IgD-negative memory B cell (primary cell): ENCODE measurements at regions not wholly inside any gene's neighbourhood (a gene's known extent, or its start where the extent isn't known, plus 50 kb on each side); places are given as distances from the start of the nearest gene placed in this dataset.

ENCODE experiments used
- H3K27ac Mint-ChIP-seq, 3 donors: one replicate each; pipeline ENCODE4 v1.8.0; 2020 to 2022; ENCODE audit warnings: mild to moderate bottlenecking in 3 of 3, mixed read lengths in 3 of 3, moderate library complexity in 1 of 3
- H3K27me3 Mint-ChIP-seq: one replicate; pipeline ENCODE4 v1.8.0; 2021; ENCODE audit warnings: mixed read lengths
- H3K36me3 Mint-ChIP-seq: one replicate; pipeline ENCODE4 v1.8.0; 2020; ENCODE audit warnings: mild to moderate bottlenecking, mixed read lengths
- H3K4me1 Mint-ChIP-seq, 3 donors: one replicate each; pipeline ENCODE4 v1.8.0; 2020 to 2022; ENCODE audit warnings: mixed read lengths in 3 of 3, mild to moderate bottlenecking in 1 of 3
- H3K4me3 Mint-ChIP-seq, 4 donors: one replicate each; pipeline ENCODE4 v1.8.0; 2020 to 2022; ENCODE audit warnings: mild to moderate bottlenecking in 4 of 4, mixed read lengths in 4 of 4, moderate library complexity in 3 of 4
- H3K9me3 Mint-ChIP-seq, 3 donors: one replicate each; pipeline ENCODE4 v1.8.0; 2020 to 2021; ENCODE audit warnings: mixed read lengths in 3 of 3, mild to moderate bottlenecking in 1 of 3

DNA sequence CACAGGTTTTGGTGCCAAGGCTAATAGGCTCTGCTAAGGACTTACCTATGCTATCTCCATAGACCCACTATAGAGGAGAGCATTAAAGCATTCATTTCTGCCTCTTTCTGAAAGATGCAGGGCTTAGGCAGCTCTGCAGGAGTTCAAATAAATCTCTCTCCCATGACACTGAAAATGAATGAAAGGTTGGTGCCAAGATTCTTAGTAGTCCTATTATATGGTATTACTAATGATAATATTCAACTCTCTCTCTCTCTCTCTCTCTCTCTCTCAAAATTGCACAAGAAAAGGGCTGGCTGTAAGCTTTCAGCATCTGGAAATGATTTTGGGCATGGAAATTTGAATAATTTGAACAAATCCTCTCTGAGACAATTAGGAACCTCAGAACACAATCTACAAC lies 433.7 kb downstream of the MBD2 start:
- no peaks in the 10 kb centered on the region for H3K4me1 Mint-ChIP-seq
- H3K36me3 Mint-ChIP-seq: no peaks in the 10 kb centered on the region
- H3K27ac Mint-ChIP-seq: no peak overlapping the region
- H3K9me3 Mint-ChIP-seq: peaks cover 0 to 10% (median 1%) of the 10 kb centered on the region in 3 donors
- H3K27me3 Mint-ChIP-seq: no peaks in the 10 kb centered on the region
- no peak overlapping the region for H3K4me3 Mint-ChIP-seq

DNA sequence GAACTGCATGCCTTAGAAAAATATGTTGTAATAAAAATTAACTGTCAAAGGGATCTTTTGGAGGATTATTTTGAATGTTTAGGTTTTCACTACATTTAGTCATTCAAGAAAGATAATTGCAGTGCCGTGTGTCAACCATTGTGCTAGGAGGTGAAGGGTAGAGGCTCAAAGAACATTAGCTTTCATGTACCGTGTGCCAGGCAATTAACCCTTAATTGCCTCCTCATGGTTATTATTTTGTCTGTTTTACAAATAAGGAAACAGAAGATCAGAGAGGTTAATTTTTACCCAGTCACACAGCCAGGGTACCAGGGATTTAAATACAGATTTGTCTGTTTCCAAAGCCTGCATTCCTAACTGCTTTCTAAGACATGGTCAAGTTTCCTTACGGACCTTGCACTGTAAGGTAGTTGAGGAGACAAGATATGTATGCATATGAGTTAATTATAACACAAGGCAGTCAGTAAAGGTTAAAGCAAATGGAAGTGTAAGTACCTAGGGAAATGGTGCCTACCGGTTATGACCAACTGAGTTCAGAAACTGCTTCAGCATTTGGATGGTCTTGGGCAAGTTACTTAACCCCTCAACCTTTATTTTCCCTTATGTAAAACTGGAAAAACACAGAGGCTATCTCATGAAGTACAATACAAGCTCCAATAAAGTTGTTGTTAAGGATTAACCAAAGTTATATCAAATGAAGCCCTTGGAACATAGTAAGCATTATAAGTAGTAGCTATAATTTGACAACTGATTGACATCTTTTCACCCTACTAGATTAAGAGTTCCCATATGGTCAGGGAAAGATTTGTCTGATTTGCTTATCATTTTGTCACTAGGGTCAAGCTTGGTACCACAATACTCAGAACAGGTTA lies 434.9 kb downstream of the MBD2 start:
- Mint-ChIP-seq H3K27ac (no peak overlapping the region), H3K36me3 (no peaks in the 10 kb centered on the region), H3K9me3 (peaks cover 0 to 5% (median 0%) of the 10 kb centered on the region in 3 donors), H3K4me1 (no peaks in the 10 kb centered on the region), H3K4me3 (no peak overlapping the region), H3K27me3 (no peaks in the 10 kb centered on the region)

DNA sequence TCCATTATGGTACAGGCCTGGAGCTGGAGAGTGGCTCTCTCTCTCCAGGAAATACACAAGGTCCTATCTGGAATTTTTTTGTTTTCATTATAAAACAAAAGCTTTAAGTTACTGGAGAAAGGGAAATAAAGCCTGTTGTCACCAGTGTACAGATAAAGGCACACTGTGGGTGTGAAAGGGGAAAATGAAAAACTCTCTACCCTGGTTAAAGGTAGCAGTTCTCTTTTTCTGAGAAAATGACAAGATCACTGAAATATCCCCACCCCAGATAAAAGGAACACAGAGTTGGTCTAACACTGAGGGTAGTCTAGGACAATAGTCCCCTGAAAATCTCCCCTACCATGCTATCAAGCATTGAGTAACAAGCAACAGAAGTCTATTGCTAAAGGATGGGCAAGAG lies 438.7 kb downstream of the MBD2 start:
- no peaks in the 10 kb centered on the region for H3K27me3 Mint-ChIP-seq

DNA sequence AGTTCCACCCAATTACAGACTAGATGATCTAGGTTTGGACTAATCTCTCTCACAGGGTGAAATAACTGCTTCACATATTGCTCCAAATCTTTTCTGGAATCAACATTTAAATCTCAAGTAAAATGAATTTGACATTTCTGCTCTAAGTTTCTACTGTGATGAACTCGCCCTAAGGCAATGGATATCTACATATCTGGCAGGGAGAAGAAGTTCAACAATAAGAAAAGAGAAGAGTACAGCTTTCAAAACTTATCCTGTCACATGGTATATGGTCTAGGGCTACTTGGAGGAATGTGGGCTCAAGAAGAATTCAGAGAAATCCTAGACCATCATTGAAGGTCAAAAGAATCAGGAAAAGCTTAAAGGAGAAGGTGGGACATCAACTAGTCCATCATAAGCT lies 440.2 kb downstream of the MBD2 start:
- no peak overlapping the region for H3K4me3 Mint-ChIP-seq
- no peak overlapping the region for H3K27ac Mint-ChIP-seq
- H3K36me3 Mint-ChIP-seq: peaks cover 2% of the 10 kb centered on the region
- H3K27me3 Mint-ChIP-seq: no peaks in the 10 kb centered on the region
- H3K9me3 Mint-ChIP-seq: peaks cover 0 to 3% (median 0%) of the 10 kb centered on the region in 3 donors
- no peaks in the 10 kb centered on the region for H3K4me1 Mint-ChIP-seq

More for the DNA sequence above, 438.7 kb downstream of the MBD2 start:
- Mint-ChIP-seq H3K27ac (no peak overlapping the region), H3K4me1 (no peaks in the 10 kb centered on the region), H3K4me3 (no peak overlapping the region), H3K36me3 (no peaks in the 10 kb centered on the region), H3K9me3 (peaks cover 0 to 5% (median 0%) of the 10 kb centered on the region in 3 donors)

DNA sequence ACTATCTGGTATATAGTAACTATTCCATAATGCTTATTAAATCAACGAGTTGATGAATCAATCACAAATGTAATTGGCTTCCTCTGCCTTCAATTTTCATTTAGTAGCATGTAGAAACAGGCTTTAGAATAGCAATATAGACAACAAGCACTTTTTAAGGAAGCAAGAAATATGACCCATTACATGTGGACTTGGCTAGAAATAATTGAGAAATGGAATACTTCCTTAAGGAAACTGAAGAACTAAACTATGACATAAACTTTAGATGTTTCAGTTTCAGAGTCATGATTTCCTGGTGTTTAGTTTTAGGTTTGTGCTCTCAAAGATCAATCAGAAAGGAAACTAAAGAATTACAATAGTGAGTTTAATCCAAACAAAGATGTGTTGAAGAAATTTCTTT lies 443.8 kb downstream of the MBD2 start:
- Mint-ChIP-seq H3K4me3 (no peak overlapping the region), H3K4me1 (no peaks in the 10 kb centered on the region), H3K9me3 (peaks cover 0 to 3% (median 0%) of the 10 kb centered on the region in 3 donors), H3K27me3 (no peaks in the 10 kb centered on the region), H3K27ac (no peak overlapping the region), H3K36me3 (peaks cover 2% of the 10 kb centered on the region)

DNA sequence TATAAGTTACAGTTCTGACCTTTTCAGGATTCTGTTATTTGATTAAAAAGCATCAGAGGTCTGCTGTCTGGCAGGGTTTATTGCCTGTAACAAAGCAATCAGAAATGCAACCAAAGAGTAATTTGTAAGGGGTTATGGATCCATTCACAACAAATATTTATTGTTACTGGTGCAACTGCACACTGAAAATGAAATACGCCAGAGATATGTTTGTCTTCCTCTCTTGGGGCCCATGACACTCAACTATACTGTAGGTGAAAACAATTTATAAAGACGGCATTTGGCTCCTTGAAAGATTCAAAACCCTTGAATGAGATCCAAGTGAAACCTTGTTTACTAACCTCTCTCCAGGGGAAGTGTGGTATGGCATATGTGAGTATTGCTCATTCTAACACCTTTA lies 452.2 kb downstream of the MBD2 start:
- Mint-ChIP-seq H3K9me3 (peaks cover 5 to 12% (median 11%) of the 10 kb centered on the region in 3 donors), H3K4me3 (no peak overlapping the region), H3K27ac (no peak overlapping the region), H3K36me3 (no peaks in the 10 kb centered on the region), H3K4me1 (peaks cover 0 to 2% (median 0%) of the 10 kb centered on the region in 3 donors), H3K27me3 (no peaks in the 10 kb centered on the region)

DNA sequence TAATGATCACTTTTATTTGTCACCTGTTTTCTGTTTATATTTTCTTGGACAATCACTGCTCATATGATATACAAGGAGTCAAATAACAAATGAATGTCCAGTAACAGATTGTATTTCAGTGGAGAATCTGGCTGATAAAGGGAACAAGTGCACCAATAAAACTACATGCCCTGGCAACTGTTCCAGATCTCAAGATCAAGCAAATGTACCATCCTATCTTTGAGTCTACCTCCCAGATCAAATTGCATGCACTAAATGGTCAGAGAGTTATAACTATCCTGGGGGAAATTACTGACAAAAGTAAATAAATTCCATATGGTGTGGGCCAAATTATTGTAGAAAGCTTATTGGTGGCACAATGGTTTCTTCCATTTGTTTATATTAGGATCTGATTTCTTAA lies 452.8 kb downstream of the MBD2 start:
- peaks cover 0 to 2% (median 0%) of the 10 kb centered on the region in 3 donors for H3K4me1 Mint-ChIP-seq
- no peak overlapping the region for H3K27ac Mint-ChIP-seq
- peaks cover 6 to 17% (median 13%) of the 10 kb centered on the region in 3 donors for H3K9me3 Mint-ChIP-seq
- no peak overlapping the region for H3K4me3 Mint-ChIP-seq
- H3K27me3 Mint-ChIP-seq: no peaks in the 10 kb centered on the region
- no peaks in the 10 kb centered on the region for H3K36me3 Mint-ChIP-seq

DNA sequence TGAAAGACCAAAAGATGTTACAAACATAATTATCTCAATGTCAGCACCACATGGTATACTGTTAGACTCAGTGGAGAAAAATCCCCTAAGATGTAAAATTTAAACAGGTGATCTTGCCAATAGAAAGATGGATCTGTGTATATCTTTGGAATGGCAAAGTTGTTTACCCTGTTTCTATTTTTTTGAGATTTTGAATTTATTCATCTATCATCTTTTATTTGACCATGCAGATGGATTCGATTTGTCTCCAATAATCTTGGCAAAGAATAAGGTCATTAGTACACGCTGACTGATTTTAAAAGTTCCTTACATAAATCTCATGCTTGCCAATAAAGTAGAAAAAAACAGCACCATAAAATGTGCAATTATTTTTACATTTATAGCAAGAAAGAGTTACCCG lies 459.3 kb downstream of the MBD2 start:
- Mint-ChIP-seq H3K9me3 (peaks cover 6 to 17% (median 15%) of the 10 kb centered on the region in 3 donors), H3K27ac (no peak overlapping the region), H3K4me1 (peaks cover 0 to 2% (median 0%) of the 10 kb centered on the region in 3 donors), H3K36me3 (no peaks in the 10 kb centered on the region), H3K4me3 (no peak overlapping the region), H3K27me3 (no peaks in the 10 kb centered on the region)

DNA sequence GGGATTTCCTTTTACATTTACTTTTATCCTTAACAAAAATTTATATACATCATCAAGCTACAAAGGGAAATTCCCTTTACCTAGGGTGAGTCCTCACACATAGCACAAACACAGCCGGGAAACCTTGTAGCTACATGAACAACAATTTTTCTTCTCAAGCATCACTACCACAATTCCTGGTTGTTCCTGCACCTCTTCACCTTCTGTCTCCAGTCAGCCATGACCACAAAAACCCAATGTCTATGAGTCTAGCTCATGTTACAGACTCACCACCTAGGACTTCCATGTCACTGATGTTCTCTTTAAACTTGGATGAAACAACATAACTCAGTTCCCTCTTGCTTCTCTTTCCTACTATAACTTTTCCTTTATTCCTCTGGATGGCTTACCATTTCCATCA lies 460.4 kb downstream of the MBD2 start:
- Mint-ChIP-seq H3K27me3 (no peaks in the 10 kb centered on the region), H3K9me3 (peaks cover 6 to 17% (median 15%) of the 10 kb centered on the region in 3 donors), H3K4me3 (no peak overlapping the region), H3K27ac (no peak overlapping the region), H3K36me3 (no peaks in the 10 kb centered on the region), H3K4me1 (peaks cover 0 to 2% (median 0%) of the 10 kb centered on the region in 3 donors)

DNA sequence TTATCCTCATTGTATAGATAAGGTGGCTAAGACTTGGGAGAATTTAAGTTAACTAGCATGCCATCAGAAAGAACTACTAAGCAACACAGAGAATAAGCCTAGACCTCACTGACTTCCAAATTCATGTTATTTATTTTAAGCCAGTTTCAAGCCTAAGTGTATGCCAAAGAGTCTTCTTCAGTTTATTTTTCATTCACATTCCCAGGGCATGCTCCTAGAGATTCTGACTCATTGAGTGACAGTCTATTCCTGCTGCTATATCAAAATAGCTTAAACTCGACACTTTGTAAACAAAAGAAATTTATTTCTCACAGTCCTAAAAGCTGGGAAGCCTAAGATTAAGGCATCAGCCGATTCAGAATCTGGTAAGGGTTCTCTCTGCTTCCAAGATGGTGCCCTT lies 467.1 kb downstream of the MBD2 start:
- Mint-ChIP-seq H3K36me3 (no peaks in the 10 kb centered on the region), H3K27ac (no peak overlapping the region), H3K27me3 (no peaks in the 10 kb centered on the region), H3K4me1 (no peaks in the 10 kb centered on the region), H3K4me3 (no peak overlapping the region), H3K9me3 (peaks cover 0 to 7% (median 3%) of the 10 kb centered on the region in 3 donors)

DNA sequence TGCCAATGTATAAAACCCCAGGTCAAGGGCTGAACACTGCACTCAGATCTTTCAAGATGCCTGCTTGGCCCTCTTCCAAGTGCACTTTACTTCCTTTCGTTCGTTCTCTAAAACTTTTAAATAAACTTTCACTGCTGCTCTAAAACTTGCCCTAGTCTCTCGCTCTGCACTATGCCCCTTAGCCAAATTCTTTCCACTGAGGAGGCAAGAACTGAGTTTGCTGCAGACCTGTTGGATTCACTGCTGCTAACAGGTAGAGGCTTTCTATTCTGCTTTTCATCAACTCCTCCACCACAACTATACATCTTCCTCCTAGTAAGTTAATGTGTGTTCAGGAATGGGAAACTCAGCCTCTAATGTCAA lies 467.9 kb downstream of the MBD2 start:
- no peaks in the 10 kb centered on the region for H3K36me3 Mint-ChIP-seq
- peaks cover 0 to 7% (median 2%) of the 10 kb centered on the region in 3 donors for H3K9me3 Mint-ChIP-seq
- no peak overlapping the region for H3K27ac Mint-ChIP-seq
- no peaks in the 10 kb centered on the region for H3K4me1 Mint-ChIP-seq
- no peaks in the 10 kb centered on the region for H3K27me3 Mint-ChIP-seq
- H3K4me3 Mint-ChIP-seq: no peak overlapping the region

DNA sequence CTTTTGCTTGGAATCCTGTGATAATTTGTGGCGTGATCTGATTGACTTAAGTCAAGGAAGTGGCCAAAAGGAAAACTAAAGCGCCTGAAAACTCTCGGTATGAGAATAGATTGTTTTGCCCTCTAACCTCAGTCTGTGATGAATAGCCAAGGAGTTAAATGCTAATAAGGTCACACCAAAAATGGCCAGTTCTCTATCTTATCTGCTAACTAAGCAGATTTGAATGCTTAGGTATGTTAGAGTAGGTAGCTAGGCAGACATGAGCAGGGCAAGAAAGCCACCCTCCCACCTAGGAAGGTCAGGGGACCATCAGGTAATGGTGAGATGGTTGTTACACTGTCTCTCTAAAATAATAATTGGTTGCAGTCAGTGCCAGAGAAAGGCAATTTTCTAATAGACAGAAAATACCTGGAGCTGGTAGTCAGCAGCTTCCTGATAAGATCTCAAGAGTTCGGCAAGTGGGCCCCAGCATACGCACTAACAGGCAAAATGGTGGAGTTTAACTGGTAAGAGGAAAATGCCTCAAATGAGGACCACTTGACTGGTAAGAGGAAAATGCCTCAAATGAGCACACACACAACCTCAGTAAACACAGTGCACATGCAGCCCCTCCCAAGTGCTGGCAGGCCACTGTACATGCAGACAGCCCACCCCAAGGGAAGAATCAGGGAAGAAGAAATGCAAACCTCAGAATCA lies 468.4 kb downstream of the MBD2 start:
- H3K9me3 Mint-ChIP-seq: peaks cover 0 to 7% (median 2%) of the 10 kb centered on the region in 3 donors
- H3K4me3 Mint-ChIP-seq: no peak overlapping the region
- no peaks in the 10 kb centered on the region for H3K36me3 Mint-ChIP-seq
- H3K27me3 Mint-ChIP-seq: no peaks in the 10 kb centered on the region
- no peak overlapping the region for H3K27ac Mint-ChIP-seq
- no peaks in the 10 kb centered on the region for H3K4me1 Mint-ChIP-seq

DNA sequence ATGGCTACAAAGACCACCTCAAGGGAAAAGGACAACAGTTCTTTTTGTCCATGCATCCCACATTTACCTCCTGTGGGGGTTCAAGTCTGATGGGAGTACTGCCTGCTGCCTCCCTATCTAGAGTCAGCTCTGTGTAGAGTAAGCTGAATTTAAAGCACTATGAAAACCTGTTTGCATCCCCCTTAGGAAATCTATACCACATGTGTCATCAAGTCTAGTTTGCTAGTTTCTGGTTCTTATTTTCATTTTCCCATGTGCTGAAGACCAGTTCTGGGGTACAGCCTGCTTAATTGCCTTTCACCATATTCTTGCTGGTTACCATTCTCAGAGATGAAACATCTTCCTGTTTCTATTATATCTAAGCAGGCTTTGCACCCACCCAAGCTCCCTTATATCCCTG lies 470.3 kb downstream of the MBD2 start:
- Mint-ChIP-seq H3K27me3 (no peaks in the 10 kb centered on the region), H3K9me3 (peaks cover 0 to 7% (median 0%) of the 10 kb centered on the region in 3 donors), H3K36me3 (no peaks in the 10 kb centered on the region), H3K27ac (no peak overlapping the region), H3K4me3 (no peak overlapping the region), H3K4me1 (no peaks in the 10 kb centered on the region)

DNA sequence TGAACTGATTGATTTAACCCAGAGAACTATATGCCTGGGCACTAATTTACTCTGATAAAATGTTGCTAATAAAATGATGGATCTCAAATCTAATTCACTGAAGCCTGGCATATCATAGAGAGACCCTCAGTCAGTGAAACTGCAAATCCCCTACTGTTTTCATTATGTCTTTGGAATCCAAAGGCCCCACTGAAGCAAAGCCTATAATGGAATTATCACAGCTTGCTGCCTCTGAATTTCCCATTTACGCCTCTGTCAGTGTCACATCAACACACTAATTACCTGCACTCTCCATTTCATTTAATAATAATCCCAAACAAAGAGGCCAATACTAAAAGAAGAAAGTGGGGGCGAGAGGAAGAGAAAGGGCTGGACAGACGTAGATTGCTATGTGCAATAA lies 470.9 kb downstream of the MBD2 start:
- peaks cover 0 to 4% (median 0%) of the 10 kb centered on the region in 3 donors for H3K9me3 Mint-ChIP-seq
- no peak overlapping the region for H3K4me3 Mint-ChIP-seq
- no peaks in the 10 kb centered on the region for H3K27me3 Mint-ChIP-seq
- H3K27ac Mint-ChIP-seq: no peak overlapping the region
- no peaks in the 10 kb centered on the region for H3K4me1 Mint-ChIP-seq
- H3K36me3 Mint-ChIP-seq: no peaks in the 10 kb centered on the region

DNA sequence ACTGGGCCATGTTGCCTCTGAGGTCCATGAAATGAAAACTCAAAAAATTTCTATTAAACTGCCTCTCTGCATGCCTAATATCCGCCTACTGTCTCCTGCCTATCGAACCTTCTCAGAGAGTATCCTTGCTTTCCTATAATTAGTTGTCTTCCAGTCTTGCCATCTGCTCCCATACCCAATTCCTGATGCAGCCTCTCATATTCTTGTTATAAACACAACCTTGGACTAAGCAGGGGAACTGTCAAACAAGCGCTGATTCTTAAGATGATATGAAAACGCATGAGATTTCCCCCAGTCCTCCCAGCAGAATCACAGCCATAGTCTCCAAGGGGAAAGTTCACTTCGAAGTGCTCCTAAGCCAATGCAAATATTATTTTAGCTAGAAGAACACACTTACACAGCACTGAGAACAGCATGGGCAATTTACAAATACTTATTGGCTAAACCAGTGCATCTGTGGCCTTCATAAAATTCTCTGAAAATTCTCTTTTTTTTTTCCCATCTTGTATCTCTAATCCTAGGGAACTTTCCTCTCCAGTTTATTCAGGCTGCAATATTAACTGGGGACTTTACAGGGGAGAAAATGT lies 471.6 kb downstream of the MBD2 start:
- H3K27ac Mint-ChIP-seq: no peak overlapping the region
- no peaks in the 10 kb centered on the region for H3K36me3 Mint-ChIP-seq
- no peaks in the 10 kb centered on the region for H3K4me1 Mint-ChIP-seq
- H3K4me3 Mint-ChIP-seq: no peak overlapping the region
- H3K27me3 Mint-ChIP-seq: no peaks in the 10 kb centered on the region
- H3K9me3 Mint-ChIP-seq: peaks cover 0 to 1% (median 0%) of the 10 kb centered on the region in 3 donors
